Parathyroid adenoma (tissue), 2 donors: ENCODE measurements at regions not wholly inside any gene's neighbourhood (a gene's known extent, or its start where the extent isn't known, plus 50 kb on each side); places are given as distances from the start of the nearest gene placed in this dataset.

Experiments
- H2AFZ ChIP-seq: fragments of 300-600 bp; sonication (generic); one replicate; pipeline ENCODE4 v1.7.0; 2017; ENCODE audit warnings: antibody characterized with exemption, mild to moderate bottlenecking
- H3K27ac ChIP-seq: fragments of 300-600 bp; sonication (generic); one replicate; pipeline ENCODE4 v1.7.0; 2017
- H3K27me3 ChIP-seq: fragments of 300-600 bp; sonication (generic); one replicate; pipeline ENCODE4 v1.7.0; 2017; ENCODE audit warnings: low read length; ENCODE audit not compliant: control insufficient read depth, insufficient read depth
- H3K36me3 ChIP-seq: fragments of 300-600 bp; sonication (generic); one replicate; pipeline ENCODE4 v1.7.0; 2017; ENCODE audit warnings: low read length; ENCODE audit not compliant: control insufficient read depth, insufficient read depth
- H3K4me1 ChIP-seq: fragments of 300-600 bp; sonication (generic); one replicate; pipeline ENCODE4 v1.7.0; 2017; ENCODE audit warnings: control low read depth
- H3K4me2 ChIP-seq: fragments of 300-600 bp; sonication (generic); one replicate; pipeline ENCODE4 v1.7.0; 2017; ENCODE audit warnings: low read length
- H3K4me3 ChIP-seq: fragments of 300-600 bp; sonication (generic); one replicate; pipeline ENCODE4 v1.7.0; 2017; ENCODE audit warnings: low read depth, low read length
- H3K79me2 ChIP-seq: fragments of 300-600 bp; sonication (generic); one replicate; pipeline ENCODE4 v1.7.0; 2017; ENCODE audit warnings: control low read depth
- H3K9ac ChIP-seq: fragments of 300-600 bp; sonication (generic); one replicate; pipeline ENCODE4 v1.7.0; 2017; ENCODE audit warnings: mild to moderate bottlenecking
- H3K9me3 ChIP-seq: fragments of 300-600 bp; sonication (generic); one replicate; pipeline ENCODE4 v1.7.0; 2017; ENCODE audit warnings: low read length; ENCODE audit not compliant: control insufficient read depth
- CTCF ChIP-seq: fragments of 300-600 bp; sonication (generic); IDR thresholded peaks from one replicate; pipeline ENCODE4 v1.7.0; 2017; ENCODE audit warnings: antibody characterized with exemption, mild to moderate bottlenecking
- donor health status: primary hyperparathyroidism.

DNA sequence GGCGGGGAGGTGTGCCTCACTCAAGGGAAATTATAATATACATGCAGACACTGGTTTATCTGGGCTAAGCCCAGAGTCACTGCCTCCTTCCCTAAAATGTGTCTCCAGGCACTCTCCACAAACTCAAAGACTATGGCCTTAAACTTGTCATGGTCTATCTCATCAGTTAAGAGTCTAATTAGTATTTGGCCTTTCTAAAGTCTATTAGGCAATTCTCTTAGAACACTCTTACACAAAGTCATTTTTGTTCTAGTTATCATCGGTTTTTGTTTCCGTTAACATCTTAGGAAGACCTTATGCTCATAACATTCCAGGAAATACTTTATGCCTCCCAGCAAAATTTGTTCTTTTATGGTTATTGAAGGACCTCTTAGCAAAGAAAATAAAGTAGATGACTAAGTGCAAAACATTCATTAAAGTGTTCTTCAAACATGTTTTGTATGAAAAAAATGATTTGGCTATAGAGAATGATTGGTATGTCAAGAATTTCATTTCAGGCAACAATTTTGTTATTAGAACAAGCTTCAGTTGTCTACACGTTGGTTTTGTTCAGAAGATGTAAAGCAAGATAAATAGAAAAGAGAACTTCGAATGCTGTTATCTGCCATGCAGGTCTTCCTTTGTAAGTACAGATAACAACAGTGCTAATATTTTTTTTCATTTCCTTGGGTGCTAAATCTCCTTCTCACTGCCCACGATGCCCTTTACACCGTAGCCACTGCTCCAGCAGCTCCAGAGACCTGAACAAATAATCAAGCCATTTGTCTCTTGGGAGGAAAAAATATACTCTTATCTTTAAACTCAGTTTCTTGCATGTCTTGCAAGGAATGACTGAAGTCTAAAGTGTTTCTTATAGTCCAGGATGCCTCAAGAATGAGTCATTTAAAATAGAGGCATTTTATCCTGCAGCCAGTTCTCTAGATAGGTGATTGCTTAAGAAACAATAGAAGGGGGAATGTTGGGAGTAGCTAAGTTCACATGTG, 170.4 kb downstream of the HTR1B start:
- H3K27ac ChIP-seq, result no peak overlapping the region
- TF ChIP-seq CTCF, result no peak

GRCh38 chr6:77290798-77291197, 172.5 kb downstream of the HTR1B start:
- no peaks in the 10 kb centered on the region for H3K4me1 ChIP-seq
- no peak overlapping the region for H3K4me2 ChIP-seq
- H2AFZ ChIP-seq, result no peak overlapping the region
- no peaks in the 10 kb centered on the region for H3K79me2 ChIP-seq
- H3K9me3 ChIP-seq, result no peaks in the 10 kb centered on the region
- no peaks in the 10 kb centered on the region for H3K36me3 ChIP-seq
- no peaks in the 10 kb centered on the region for H3K27me3 ChIP-seq
- no peak overlapping the region for H3K27ac ChIP-seq
- TF ChIP-seq CTCF, result no peak
- no peak overlapping the region for H3K9ac ChIP-seq
- no peak overlapping the region for H3K4me3 ChIP-seq

More for the DNA sequence above, 170.4 kb downstream of the HTR1B start:
- H3K4me2 ChIP-seq, result no peak overlapping the region
- H3K36me3 ChIP-seq, result no peaks in the 10 kb centered on the region
- no peak overlapping the region for H2AFZ ChIP-seq
- no peak overlapping the region for H3K9ac ChIP-seq
- no peaks in the 10 kb centered on the region for H3K27me3 ChIP-seq
- no peaks in the 10 kb centered on the region for H3K79me2 ChIP-seq
- no peaks in the 10 kb centered on the region for H3K9me3 ChIP-seq
- H3K4me1 ChIP-seq, result no peaks in the 10 kb centered on the region
- no peak overlapping the region for H3K4me3 ChIP-seq

DNA sequence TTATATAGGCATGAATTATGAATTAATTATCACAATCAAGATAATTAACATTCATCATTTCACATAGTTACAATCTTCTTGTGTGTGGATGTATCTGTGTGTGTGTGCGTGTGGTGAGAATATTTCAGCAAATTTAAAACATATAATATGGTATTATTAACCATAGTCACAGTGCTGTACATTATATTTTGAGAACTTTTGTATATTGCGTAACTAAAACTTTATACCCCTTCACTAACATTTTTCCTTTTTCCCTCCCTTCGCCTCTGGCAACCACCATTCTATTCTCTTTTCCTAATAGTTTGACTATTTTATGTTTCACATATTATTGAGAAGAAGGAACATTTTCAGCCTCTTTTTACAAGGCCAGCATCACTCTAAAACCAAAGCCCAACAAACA, 176.8 kb downstream of the HTR1B start:
- Histone ChIP-seq H3K4me2 (no peak overlapping the region), H3K9ac (no peak overlapping the region), H3K9me3 (no peaks in the 10 kb centered on the region), H3K4me3 (no peak overlapping the region), H2AFZ (no peak overlapping the region), H3K27me3 (no peaks in the 10 kb centered on the region), H3K4me1 (no peaks in the 10 kb centered on the region), H3K79me2 (no peaks in the 10 kb centered on the region), H3K36me3 (no peaks in the 10 kb centered on the region), H3K27ac (no peak overlapping the region)
- TF ChIP-seq CTCF, result no peak

DNA sequence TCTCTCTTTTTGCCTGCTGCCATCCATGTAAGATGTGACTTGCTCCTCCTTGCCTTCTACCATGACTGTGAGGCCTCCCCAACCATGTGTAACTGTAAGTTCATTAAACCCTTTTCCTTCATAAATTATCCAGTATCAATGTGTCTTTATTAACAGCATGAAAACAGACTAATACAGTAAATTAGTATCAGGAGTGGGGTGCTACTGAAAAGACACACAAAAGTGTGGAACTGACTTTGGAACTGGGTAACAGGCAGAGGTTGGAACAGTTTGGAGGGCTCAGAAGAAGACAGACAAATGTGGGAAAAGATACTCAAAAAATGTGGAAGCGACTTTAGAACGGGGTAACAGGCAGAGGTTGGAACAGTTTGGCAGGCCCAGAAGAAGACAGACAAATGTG, 189.4 kb downstream of the HTR1B start:
- TF ChIP-seq CTCF, result no peak
- Histone ChIP-seq H3K27ac (no peak overlapping the region), H3K4me1 (no peaks in the 10 kb centered on the region), H3K4me2 (no peak overlapping the region), H3K79me2 (no peaks in the 10 kb centered on the region), H3K9ac (no peak overlapping the region), H3K36me3 (peaks cover 3% of the 10 kb centered on the region), H3K27me3 (no peaks in the 10 kb centered on the region), H3K4me3 (no peak overlapping the region), H3K9me3 (no peaks in the 10 kb centered on the region), H2AFZ (no peak overlapping the region)

GRCh38 chr6:77264970-77265369, 198.3 kb downstream of the HTR1B start:
- Histone ChIP-seq H3K9ac (no peak overlapping the region), H3K36me3 (no peaks in the 10 kb centered on the region), H3K79me2 (no peaks in the 10 kb centered on the region), H3K4me3 (no peak overlapping the region), H3K4me1 (no peaks in the 10 kb centered on the region), H3K27ac (no peak overlapping the region), H3K27me3 (no peaks in the 10 kb centered on the region), H3K4me2 (no peak overlapping the region), H2AFZ (no peak overlapping the region), H3K9me3 (no peaks in the 10 kb centered on the region)
- TF ChIP-seq CTCF, result no peak
